Thyroid gland (tissue), 4 donors: ENCODE measurements at regions not wholly inside any gene's neighbourhood (a gene's known extent, or its start where the extent isn't known, plus 50 kb on each side); places are given as distances from the start of the nearest gene placed in this dataset.

Source experiments
- CTCF ChIP-seq, 6 experiments: fragments of 200-600 bp in 3 of 6; fragments of 450-650 bp in 3 of 6; sonication (generic) in 3 of 6; IDR thresholded peaks; one replicate each; pipeline ENCODE4 v1.5.1; 2016 to 2019; ENCODE audit warnings: antibody characterized with exemption in 6 of 6, mild to moderate bottlenecking in 2 of 6, inconsistent platforms in 1 of 6, moderate library complexity in 1 of 6
- POLR2A ChIP-seq, 2 donors: fragments of 450-650 bp; IDR thresholded peaks; one replicate each; pipeline ENCODE4 v1.6.1; 2017; ENCODE audit warnings: antibody characterized with exemption in 2 of 2, mild to moderate bottlenecking in 2 of 2, moderate library complexity in 1 of 2

GRCh38 chr4:12957108-12957507 lies 527.0 kb downstream of the RAB28 start:
- TF ChIP-seq CTCF (IDR thresholded peaks at IDR 0.05) = no peak
- TF ChIP-seq POLR2A (IDR thresholded peaks at IDR 0.05) = no peak
